ENCODE measurements at regions not wholly inside any gene's neighbourhood (a gene's known extent, or its start where the extent isn't known, plus 50 kb on each side); places are given as distances from the start of the nearest gene placed in this dataset.
A peak's percentile ranks its signal among the peaks of the same experiment; 100 is the strongest.
"Not testable (repeated sequence)": the region's sequence is repeated elsewhere in the genome, so short reads cannot be mapped to it uniquely, and the experiment has no call there.

GRCh38 chr1:116842654-116843053, 67.1 kb upstream of the PTGFRN start:
- H3K36me3 Mint-ChIP-seq, result peaks cover 0 to 19% of the 10 kb centered on the region in 2 donors
- peaks cover 0 to 17% of the 10 kb centered on the region in 2 donors for H3K9me3 Mint-ChIP-seq
- DNase-seq (ENCODE audit: low spot score in 2 of 2) (no peak), ATAC-seq (no peak)
- no peak overlapping the region for H3K27ac Mint-ChIP-seq

- Mint-ChIP-seq H3K9me3 (peaks cover 0 to 5% of the 10 kb centered on the region in 2 donors), H3K36me3 (peaks cover 0 to 9% of the 10 kb centered on the region in 2 donors), H3K27ac (no peak overlapping the region)
- ATAC-seq (no peak), DNase-seq (ENCODE audit: low spot score in 2 of 2) (no peak)
Measured at GRCh38 chr1:116844775-116845174, 64.9 kb upstream of the PTGFRN start.

GRCh38 chr1:116847190-116847589, 62.5 kb upstream of the PTGFRN start:
- peaks cover 0 to 9% of the 10 kb centered on the region in 2 donors for H3K36me3 Mint-ChIP-seq
- H3K9me3 Mint-ChIP-seq, result peaks cover 0 to 18% of the 10 kb centered on the region in 2 donors
- peak overlapping the region in 1 of 2 donors; percentile 66 for H3K27ac Mint-ChIP-seq
- DNase-seq (ENCODE audit: low spot score in 2 of 2) (no peak), ATAC-seq (no peak)

- no peak for DNase-seq (ENCODE audit: low spot score in 2 of 2)
- peak; percentile 99 to 100 for ATAC-seq
- Mint-ChIP-seq H3K27ac (peak overlapping the region; percentile 60 to 66), H3K9me3 (peaks cover 0 to 18% of the 10 kb centered on the region in 2 donors), H3K36me3 (peaks cover 0 to 9% of the 10 kb centered on the region in 2 donors)
Measured at GRCh38 chr1:116847688-116848531, 61.8 kb upstream of the PTGFRN start.

GRCh38 chr1:116850436-116850835, 59.3 kb upstream of the PTGFRN start:
- H3K36me3 Mint-ChIP-seq, result peaks cover 0 to 9% of the 10 kb centered on the region in 2 donors
- ATAC-seq (no peak), DNase-seq (ENCODE audit: low spot score in 2 of 2) (no peak)
- H3K27ac Mint-ChIP-seq, result peak overlapping the region in 1 of 2 donors; percentile 38
- H3K9me3 Mint-ChIP-seq, result peaks cover 0 to 13% of the 10 kb centered on the region in 2 donors

GRCh38 chr1:116851189-116851588, 58.5 kb upstream of the PTGFRN start:
- H3K9me3 Mint-ChIP-seq, result peaks cover 0 to 13% of the 10 kb centered on the region in 2 donors
- not testable (repeated sequence) for H3K36me3 Mint-ChIP-seq; DNase-seq (ENCODE audit: low spot score in 2 of 2); ATAC-seq; H3K27ac Mint-ChIP-seq

- no peak for ATAC-seq
- no peaks in the 10 kb centered on the region for H3K36me3 Mint-ChIP-seq
Measured at GRCh38 chr1:116851846-116852245, 57.9 kb upstream of the PTGFRN start.

GRCh38 chr1:116852367-116852766, 57.3 kb upstream of the PTGFRN start:
- peak overlapping the region in 1 of 2 donors; percentile 25 for H3K27ac Mint-ChIP-seq
- ATAC-seq, result no peak
- H3K36me3 Mint-ChIP-seq, result no peaks in the 10 kb centered on the region
- DNase-seq (ENCODE audit: low spot score in 2 of 2), result no peak
- peaks cover 0 to 13% of the 10 kb centered on the region in 2 donors for H3K9me3 Mint-ChIP-seq

More at GRCh38 chr1:116851846-116852245, 57.9 kb upstream of the PTGFRN start:
- no peak overlapping the region for H3K27ac Mint-ChIP-seq
- peaks cover 0 to 13% of the 10 kb centered on the region in 2 donors for H3K9me3 Mint-ChIP-seq
- no peak for DNase-seq (ENCODE audit: low spot score in 2 of 2)

- peaks cover 0 to 13% of the 10 kb centered on the region in 2 donors for H3K9me3 Mint-ChIP-seq
- ATAC-seq (no peak), DNase-seq (ENCODE audit: low spot score in 2 of 2) (no peak)
- no peak overlapping the region for H3K27ac Mint-ChIP-seq
- no peaks in the 10 kb centered on the region for H3K36me3 Mint-ChIP-seq
Measured at GRCh38 chr1:116852910-116853309, 56.8 kb upstream of the PTGFRN start.

GRCh38 chr1:116853680-116854402, 55.9 kb upstream of the PTGFRN start:
- Mint-ChIP-seq H3K27ac (no peak overlapping the region), H3K36me3 (no peaks in the 10 kb centered on the region), H3K9me3 (peaks cover 0 to 13% of the 10 kb centered on the region in 2 donors)
- peak; percentile 78 to 91 for ATAC-seq
- DNase-seq (ENCODE audit: low spot score in 2 of 2), result no peak

GRCh38 chr1:116854403-116854690, 55.4 kb upstream of the PTGFRN start:
- no peaks in the 10 kb centered on the region for H3K36me3 Mint-ChIP-seq
- H3K27ac Mint-ChIP-seq, result no peak overlapping the region
- DNase-seq (ENCODE audit: low spot score in 2 of 2) (no peak), ATAC-seq (no peak)
- H3K9me3 Mint-ChIP-seq, result peaks cover 0 to 13% of the 10 kb centered on the region in 2 donors

GRCh38 chr1:116854716-116855115, 55.0 kb upstream of the PTGFRN start:
- DNase-seq (ENCODE audit: low spot score in 2 of 2), result no peak
- ATAC-seq, result no peak
- no peaks in the 10 kb centered on the region for H3K36me3 Mint-ChIP-seq
- H3K27ac Mint-ChIP-seq, result no peak overlapping the region
- H3K9me3 Mint-ChIP-seq, result peaks cover 0 to 13% of the 10 kb centered on the region in 2 donors

GRCh38 chr1:116855191-116855619, 54.5 kb upstream of the PTGFRN start:
- ATAC-seq (no peak), DNase-seq (ENCODE audit: low spot score in 2 of 2) (no peak)
- Mint-ChIP-seq H3K27ac (no peak overlapping the region), H3K9me3 (peaks cover 0 to 9% of the 10 kb centered on the region in 2 donors), H3K36me3 (no peaks in the 10 kb centered on the region)

- Mint-ChIP-seq H3K9me3 (peaks cover 0 to 5% of the 10 kb centered on the region in 2 donors), H3K36me3 (no peaks in the 10 kb centered on the region), H3K27ac (no peak overlapping the region)
- ATAC-seq, result no peak
- DNase-seq (ENCODE audit: low spot score in 2 of 2), result no peak
Measured at GRCh38 chr1:116855773-116856201, 53.9 kb upstream of the PTGFRN start.

- Mint-ChIP-seq H3K9me3 (peaks cover 0 to 5% of the 10 kb centered on the region in 2 donors), H3K27ac (no peak overlapping the region), H3K36me3 (no peaks in the 10 kb centered on the region)
- DNase-seq (ENCODE audit: low spot score in 2 of 2) (no peak), ATAC-seq (no peak)
Measured at GRCh38 chr1:116856312-116856711, 53.4 kb upstream of the PTGFRN start.

- H3K36me3 Mint-ChIP-seq, result no peaks in the 10 kb centered on the region
- no peaks in the 10 kb centered on the region for H3K9me3 Mint-ChIP-seq
- no peak overlapping the region for H3K27ac Mint-ChIP-seq
- no peak for ATAC-seq
- DNase-seq (ENCODE audit: low spot score in 2 of 2), result no peak
Measured at GRCh38 chr1:116857092-116857491, 52.6 kb upstream of the PTGFRN start.

Data from activated naive CD4-positive, alpha-beta T cell treated with anti-CD3 and anti-CD28 coated beads, Interleukin-2, amount 50 U/mL, for 72 hours (primary cell).